ENCODE measurements at regions not wholly inside any gene's neighbourhood (a gene's known extent, or its start where the extent isn't known, plus 50 kb on each side); places are given as distances from the start of the nearest gene placed in this dataset.

GRCh38 chr3:16809482-16809881, 75.3 kb upstream of the PLCL2 start:
- no peak for DNase-seq (ENCODE audit: low read depth)

- DNase-seq (ENCODE audit: low read depth) = no peak
These were observed 74.8 kb upstream of the PLCL2 start for GRCh38 chr3:16809993-16810392.

GRCh38 chr3:16810593-16811367, 74.0 kb upstream of the PLCL2 start:
- no peak for DNase-seq (ENCODE audit: low read depth)

DNA sequence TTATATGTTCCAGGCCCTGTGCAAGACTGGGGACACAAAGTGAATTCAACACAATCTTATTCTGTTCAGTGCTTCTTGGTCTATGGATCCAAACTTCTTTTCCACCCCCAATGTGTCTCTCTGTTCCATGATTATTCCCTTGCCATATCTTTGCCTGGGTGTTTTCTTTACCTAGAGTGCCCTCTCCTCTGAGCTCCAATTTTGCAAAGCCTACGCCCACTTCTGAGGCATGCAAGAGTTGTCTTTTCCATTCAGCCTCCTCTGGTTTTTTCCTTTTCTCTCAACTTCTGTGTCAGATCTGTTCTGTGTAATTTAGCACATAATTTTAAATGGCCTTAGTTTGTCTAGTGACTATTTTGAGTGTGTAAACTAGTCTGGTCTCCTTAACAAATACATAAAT, 72.8 kb upstream of the PLCL2 start:
- no peak for DNase-seq (ENCODE audit: low read depth)

DNA sequence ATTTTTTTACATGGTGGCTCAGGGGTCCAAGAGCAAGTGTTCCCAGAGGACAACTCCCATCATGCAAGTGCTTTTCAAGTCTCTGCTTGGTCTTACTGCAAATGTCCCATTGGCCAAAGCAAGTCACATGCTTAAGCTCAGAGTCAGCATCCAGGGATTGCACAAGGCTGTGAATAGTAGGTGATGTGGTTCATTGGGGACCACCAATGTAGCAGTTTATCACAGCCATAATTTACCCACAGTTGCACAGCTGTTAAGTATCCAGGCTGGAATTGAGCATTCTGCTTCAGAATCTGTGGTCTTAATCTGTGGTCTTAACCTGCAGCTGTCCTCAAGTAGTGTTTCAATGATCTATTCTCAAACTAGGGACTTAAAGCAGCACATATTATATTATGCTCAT, 71.4 kb upstream of the PLCL2 start:
- no peak for DNase-seq (ENCODE audit: low read depth)

GRCh38 chr3:16816048-16816780, 68.5 kb upstream of the PLCL2 start:
- no peak for DNase-seq (ENCODE audit: low read depth)

DNA sequence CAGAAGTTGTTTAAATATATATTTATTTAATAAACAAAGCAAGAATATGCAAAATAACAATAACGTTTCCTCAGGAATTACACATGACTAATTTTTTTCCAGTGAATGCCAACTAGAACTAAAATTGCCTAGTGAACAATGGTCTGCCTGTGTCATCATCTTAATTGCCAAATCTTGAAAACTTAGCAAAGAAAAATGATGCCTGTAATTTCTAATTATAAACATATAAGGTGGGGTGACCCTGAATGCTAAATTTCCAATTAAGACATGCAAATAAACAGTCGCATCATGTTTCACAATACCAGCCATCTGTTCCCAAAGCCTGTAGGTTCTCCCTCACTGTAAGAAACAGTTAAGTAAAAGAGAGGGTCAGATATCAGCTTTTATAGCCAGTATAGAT, 67.6 kb upstream of the PLCL2 start:
- DNase-seq (ENCODE audit: low read depth) = peak; percentile 78

GRCh38 chr3:16818194-16818593, 66.6 kb upstream of the PLCL2 start:
- no peak for DNase-seq (ENCODE audit: low read depth)

DNA sequence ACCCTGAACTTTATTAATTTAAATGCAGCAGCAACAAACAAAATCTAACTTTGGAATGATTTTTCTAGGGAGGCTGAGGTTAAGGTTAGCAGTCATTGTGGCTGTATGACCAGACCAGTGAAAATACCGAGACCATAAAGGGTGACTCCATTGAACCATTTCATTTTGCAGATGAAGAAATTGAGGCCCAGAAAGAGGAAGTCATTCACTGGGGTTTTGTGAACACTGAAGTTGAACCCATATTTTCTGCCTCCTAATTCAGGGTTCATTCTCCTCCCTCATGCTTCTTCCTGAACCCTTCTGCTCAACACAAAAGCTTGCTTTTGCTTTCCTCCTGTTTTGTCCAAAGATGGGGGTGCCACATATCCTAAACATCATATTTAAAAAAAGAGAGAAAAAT, 65.8 kb upstream of the PLCL2 start:
- no peak for DNase-seq (ENCODE audit: low read depth)

DNA sequence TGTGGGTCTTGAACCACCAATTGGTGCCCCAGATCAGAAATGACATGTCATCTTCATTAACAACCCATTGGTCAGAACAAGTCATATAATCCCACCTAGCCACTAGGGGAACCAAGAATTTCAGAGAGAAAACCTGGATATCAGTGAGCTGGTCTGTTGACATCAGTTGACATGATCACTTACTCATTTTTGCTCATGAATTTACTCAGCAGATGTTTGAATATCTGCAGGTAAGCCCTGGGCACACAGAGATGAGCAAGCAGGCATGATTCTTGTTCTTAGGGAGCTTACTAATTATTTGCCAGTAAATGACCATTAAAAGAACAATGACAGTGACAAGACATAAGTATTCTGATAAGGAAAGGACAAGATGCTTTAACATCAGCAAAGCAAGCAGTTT, 64.3 kb upstream of the PLCL2 start:
- no peak for DNase-seq (ENCODE audit: low read depth)

DNA sequence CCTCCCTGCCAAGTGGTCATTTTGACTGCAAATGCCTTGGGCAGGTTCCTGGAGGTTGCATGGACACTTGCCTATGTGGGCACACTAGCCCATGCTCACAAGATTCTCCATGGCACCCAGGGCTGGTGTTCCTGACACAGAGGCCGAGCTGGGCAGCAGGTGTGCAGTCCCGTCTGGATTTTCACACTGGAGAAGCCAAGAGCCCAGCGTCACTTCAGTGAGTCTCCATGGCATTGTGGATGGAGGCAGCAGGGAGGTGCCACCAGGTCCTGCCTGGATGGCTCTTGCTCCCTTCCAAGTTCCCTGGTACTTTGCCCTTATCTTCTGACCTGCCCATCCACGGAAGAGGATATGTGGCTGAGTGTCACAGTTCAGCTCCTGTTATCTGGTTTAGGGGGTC, 63.7 kb upstream of the PLCL2 start:
- no peak for DNase-seq (ENCODE audit: low read depth)

- DNase-seq (ENCODE audit: low read depth) = no peak
These were observed 60.6 kb upstream of the PLCL2 start for GRCh38 chr3:16824081-16824696.

DNA sequence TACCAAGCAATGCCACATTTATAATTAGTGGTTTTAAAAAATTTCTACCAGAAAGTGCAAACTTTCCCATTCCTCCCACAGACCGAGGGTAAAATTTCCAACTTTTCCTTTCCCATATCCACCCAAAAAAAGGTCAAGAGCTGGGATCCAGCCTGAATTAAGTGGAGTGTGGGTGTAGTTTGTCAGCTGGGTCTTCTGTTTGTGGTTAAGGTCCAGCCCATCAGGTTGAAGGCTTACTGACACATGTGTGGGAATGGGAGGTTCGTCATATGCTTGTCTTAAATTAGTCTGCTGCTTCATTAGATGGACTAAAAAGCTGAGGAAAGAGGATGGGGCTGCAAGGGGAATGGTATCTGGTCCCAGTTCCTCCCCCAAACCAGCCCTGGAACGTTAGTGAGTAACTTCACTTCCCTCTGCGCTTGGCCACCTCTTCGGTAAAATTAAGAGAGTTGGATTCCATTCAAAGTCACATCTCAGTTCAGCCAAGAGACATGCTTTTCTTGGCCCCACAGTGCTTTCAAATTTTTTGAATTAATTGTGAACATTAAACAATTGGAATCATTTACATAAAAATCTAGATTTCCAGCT, 59.0 kb upstream of the PLCL2 start:
- DNase-seq (ENCODE audit: low read depth) = peak; percentile 17

DNA sequence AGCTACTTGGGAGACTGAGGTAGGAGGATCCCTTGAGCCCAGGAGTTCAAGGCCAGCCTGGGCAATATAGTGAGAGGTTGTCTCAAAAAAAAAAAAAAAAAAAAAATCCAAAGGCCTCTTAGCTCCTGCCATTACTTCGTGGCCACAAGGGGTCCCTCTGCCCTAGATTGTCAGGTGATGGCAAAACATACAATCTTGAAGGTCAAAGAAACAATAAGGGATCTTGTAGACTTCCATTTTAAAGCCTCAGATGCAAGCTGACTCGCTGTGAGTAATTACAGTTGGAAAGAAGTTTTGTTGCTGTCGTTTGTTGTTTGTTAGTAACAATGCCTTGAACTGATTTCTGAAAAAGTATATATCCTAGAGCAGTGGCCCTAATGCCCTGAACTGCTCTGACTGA, 55.9 kb upstream of the PLCL2 start:
- DNase-seq (ENCODE audit: low read depth) = peak; percentile 66

GRCh38 chr3:16831846-16832245, 52.9 kb upstream of the PLCL2 start:
- DNase-seq (ENCODE audit: low read depth) = no peak

DNA sequence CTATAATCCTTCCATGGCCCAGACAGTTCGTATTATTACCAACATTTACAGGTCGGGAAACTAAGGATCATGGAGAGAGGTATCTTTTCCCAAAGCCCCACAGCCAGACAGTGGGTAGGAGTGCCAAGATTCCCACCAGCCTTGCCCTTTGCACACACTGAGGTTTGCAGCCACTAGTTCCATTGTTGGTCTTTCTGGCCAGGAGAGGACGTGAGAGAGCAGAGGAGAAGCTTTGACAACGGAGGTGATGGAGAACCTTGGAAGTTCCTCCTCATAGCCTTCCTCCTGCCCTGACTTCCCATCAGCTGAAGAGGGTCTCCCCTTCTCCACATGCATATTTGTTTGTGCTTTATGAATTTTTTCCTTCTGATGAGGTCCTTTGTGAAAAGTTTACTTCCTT, 50.5 kb upstream of the PLCL2 start:
- DNase-seq (ENCODE audit: low read depth) = no peak

GRCh38 chr3:16834753-16835152, 50.0 kb upstream of the PLCL2 start:
- DNase-seq (ENCODE audit: low read depth) = no peak

All from fibroblast of gingiva (primary cell).